Parathyroid adenoma (tissue), 2 donors: ENCODE measurements at regions not wholly inside any gene's neighbourhood (a gene's known extent, or its start where the extent isn't known, plus 50 kb on each side); places are given as distances from the start of the nearest gene placed in this dataset.

Experiments
- H2AFZ ChIP-seq: fragments of 300-600 bp; sonication (generic); one replicate; pipeline ENCODE4 v1.7.0; 2017; ENCODE audit warnings: antibody characterized with exemption, mild to moderate bottlenecking
- H3K27ac ChIP-seq: fragments of 300-600 bp; sonication (generic); one replicate; pipeline ENCODE4 v1.7.0; 2017
- H3K27me3 ChIP-seq: fragments of 300-600 bp; sonication (generic); one replicate; pipeline ENCODE4 v1.7.0; 2017; ENCODE audit warnings: low read length; ENCODE audit not compliant: control insufficient read depth, insufficient read depth
- H3K36me3 ChIP-seq: fragments of 300-600 bp; sonication (generic); one replicate; pipeline ENCODE4 v1.7.0; 2017; ENCODE audit warnings: low read length; ENCODE audit not compliant: control insufficient read depth, insufficient read depth
- H3K4me1 ChIP-seq: fragments of 300-600 bp; sonication (generic); one replicate; pipeline ENCODE4 v1.7.0; 2017; ENCODE audit warnings: control low read depth
- H3K4me2 ChIP-seq: fragments of 300-600 bp; sonication (generic); one replicate; pipeline ENCODE4 v1.7.0; 2017; ENCODE audit warnings: low read length
- H3K4me3 ChIP-seq: fragments of 300-600 bp; sonication (generic); one replicate; pipeline ENCODE4 v1.7.0; 2017; ENCODE audit warnings: low read depth, low read length
- H3K79me2 ChIP-seq: fragments of 300-600 bp; sonication (generic); one replicate; pipeline ENCODE4 v1.7.0; 2017; ENCODE audit warnings: control low read depth
- H3K9ac ChIP-seq: fragments of 300-600 bp; sonication (generic); one replicate; pipeline ENCODE4 v1.7.0; 2017; ENCODE audit warnings: mild to moderate bottlenecking
- H3K9me3 ChIP-seq: fragments of 300-600 bp; sonication (generic); one replicate; pipeline ENCODE4 v1.7.0; 2017; ENCODE audit warnings: low read length; ENCODE audit not compliant: control insufficient read depth
- TF ChIP-seq, protein P1 (sequence below): fragments of 300-600 bp; sonication (generic); IDR thresholded peaks from one replicate; pipeline ENCODE4 v1.7.0; 2017; ENCODE audit warnings: antibody characterized with exemption, mild to moderate bottlenecking
- donor health status: primary hyperparathyroidism.

DNA sequence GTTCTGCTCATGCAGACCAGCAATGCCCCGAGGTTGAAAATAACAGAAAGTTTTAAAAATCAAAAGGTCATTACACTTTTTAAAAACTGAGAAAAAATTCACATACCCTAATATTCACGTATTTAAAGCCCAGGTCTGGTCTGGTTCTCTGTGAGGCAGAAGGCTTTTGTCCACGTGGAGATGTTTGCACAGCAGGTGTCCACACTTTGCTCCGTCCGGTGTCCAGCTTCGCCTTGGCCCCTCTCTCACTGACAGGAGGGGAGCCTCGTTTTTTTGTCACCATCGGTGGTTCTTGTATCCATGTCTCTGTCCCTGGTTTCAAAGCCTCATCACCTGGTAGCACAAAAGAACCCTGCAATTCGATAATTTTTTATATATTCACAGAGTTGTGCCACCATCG, 434.6 kb upstream of the FRG1 start:
- Histone ChIP-seq H3K9ac (no peak overlapping the region), H3K4me3 (no peak overlapping the region), H3K4me1 (no peaks in the 10 kb centered on the region), H3K27me3 (no peaks in the 10 kb centered on the region), H3K27ac (no peak overlapping the region), H3K4me2 (no peak overlapping the region), H3K79me2 (no peaks in the 10 kb centered on the region), H3K36me3 (no peaks in the 10 kb centered on the region), H3K9me3 (no peaks in the 10 kb centered on the region), H2AFZ (no peak overlapping the region)
- TF ChIP-seq, protein P1, sequence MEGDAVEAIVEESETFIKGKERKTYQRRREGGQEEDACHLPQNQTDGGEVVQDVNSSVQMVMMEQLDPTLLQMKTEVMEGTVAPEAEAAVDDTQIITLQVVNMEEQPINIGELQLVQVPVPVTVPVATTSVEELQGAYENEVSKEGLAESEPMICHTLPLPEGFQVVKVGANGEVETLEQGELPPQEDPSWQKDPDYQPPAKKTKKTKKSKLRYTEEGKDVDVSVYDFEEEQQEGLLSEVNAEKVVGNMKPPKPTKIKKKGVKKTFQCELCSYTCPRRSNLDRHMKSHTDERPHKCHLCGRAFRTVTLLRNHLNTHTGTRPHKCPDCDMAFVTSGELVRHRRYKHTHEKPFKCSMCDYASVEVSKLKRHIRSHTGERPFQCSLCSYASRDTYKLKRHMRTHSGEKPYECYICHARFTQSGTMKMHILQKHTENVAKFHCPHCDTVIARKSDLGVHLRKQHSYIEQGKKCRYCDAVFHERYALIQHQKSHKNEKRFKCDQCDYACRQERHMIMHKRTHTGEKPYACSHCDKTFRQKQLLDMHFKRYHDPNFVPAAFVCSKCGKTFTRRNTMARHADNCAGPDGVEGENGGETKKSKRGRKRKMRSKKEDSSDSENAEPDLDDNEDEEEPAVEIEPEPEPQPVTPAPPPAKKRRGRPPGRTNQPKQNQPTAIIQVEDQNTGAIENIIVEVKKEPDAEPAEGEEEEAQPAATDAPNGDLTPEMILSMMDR = no peak

DNA sequence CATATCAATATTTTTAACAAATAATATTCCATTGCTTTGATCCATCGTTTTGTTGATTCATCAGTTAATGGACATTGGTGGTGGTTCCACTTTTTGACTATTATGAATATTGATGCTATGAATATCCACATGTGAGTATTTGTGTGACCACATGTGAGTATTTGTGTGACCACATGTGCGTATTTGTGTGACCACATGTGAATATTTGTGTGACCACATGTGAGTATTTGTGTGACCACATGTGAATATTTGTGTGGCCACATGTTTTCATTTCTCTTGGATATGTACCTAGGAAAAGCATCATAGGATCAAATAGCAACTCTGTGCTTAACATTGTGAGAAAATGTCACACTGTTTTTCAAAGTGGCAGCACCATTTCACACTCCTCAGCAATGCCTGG, 433.6 kb upstream of the FRG1 start:
- Histone ChIP-seq H3K27ac (no peak overlapping the region), H3K79me2 (no peaks in the 10 kb centered on the region), H3K4me1 (no peaks in the 10 kb centered on the region), H3K4me2 (no peak overlapping the region), H3K4me3 (no peak overlapping the region), H3K36me3 (no peaks in the 10 kb centered on the region), H2AFZ (no peak overlapping the region), H3K9me3 (no peaks in the 10 kb centered on the region), H3K9ac (no peak overlapping the region), H3K27me3 (no peaks in the 10 kb centered on the region)
- TF ChIP-seq, protein P1 = no peak

DNA sequence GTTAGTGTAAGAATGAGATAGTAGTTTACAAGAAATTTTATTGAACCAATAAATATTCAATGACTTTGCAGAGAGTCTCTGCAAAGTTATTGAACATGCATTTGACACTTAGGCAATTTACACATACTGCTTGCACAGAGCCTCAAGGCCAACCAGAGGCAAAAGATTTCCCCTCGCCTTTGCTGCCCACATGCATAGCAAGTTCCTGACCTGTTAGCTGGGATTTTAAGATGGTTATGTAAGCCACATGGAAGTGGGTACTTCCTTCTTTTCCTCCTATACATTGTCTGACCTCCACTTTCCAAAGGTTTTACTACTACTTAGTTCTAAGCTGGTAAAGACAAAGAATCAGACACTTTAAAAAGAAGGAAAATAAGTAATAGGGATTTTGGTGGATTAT, 430.1 kb upstream of the FRG1 start:
- H3K9ac ChIP-seq = no peak overlapping the region
- H3K4me1 ChIP-seq = peaks cover 3% of the 10 kb centered on the region
- no peak overlapping the region for H3K4me2 ChIP-seq
- H3K4me3 ChIP-seq = no peak overlapping the region
- H2AFZ ChIP-seq = no peak overlapping the region
- no peaks in the 10 kb centered on the region for H3K9me3 ChIP-seq
- H3K36me3 ChIP-seq = no peaks in the 10 kb centered on the region
- no peaks in the 10 kb centered on the region for H3K79me2 ChIP-seq
- H3K27me3 ChIP-seq = no peaks in the 10 kb centered on the region
- TF ChIP-seq, protein P1 = no peak
- H3K27ac ChIP-seq = no peak overlapping the region

DNA sequence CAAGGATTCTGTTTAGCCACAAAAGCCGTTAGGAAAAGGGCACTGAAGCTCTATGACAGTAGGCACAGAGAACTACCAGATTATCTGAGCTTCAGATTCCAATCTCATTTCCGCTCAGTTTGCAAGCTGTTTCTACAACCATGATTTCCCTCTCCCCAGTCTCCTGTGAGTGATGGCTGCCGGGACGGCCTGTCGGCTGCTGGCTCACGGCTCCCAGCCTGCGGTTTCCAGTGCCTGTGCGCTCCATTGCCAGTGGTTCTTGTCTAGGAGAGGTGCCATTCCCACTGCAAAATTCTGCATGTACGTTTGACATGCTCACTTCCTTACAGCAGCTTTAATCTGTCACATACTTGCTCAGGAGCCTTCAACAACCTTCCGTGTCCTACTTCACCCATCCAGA, 429.1 kb upstream of the FRG1 start:
- Histone ChIP-seq H3K27me3 (no peaks in the 10 kb centered on the region), H3K4me3 (no peak overlapping the region), H3K27ac (no peak overlapping the region), H3K36me3 (no peaks in the 10 kb centered on the region), H3K4me2 (no peak overlapping the region), H3K9ac (no peak overlapping the region), H3K79me2 (no peaks in the 10 kb centered on the region), H3K4me1 (peaks cover 3% of the 10 kb centered on the region), H3K9me3 (no peaks in the 10 kb centered on the region), H2AFZ (no peak overlapping the region)
- TF ChIP-seq, protein P1 = no peak

DNA sequence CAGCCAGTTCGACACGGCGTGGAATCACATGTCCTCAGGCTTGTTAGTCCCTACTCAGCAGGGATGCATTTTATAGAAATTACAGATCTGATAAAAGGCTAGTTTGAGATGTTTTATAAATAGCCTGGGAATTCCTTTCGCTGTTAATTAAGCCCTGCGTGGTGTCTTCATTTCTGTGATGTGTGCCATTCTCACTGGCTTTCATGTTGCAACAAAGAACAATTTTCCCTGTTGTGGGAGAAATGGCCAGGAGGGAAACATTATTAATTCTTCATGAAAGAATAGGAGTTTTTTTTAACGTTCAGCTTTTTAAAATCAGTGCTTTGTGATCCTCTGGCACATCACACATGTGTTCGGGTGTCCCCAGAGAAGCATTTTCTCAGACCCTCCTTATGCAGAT, 427.3 kb upstream of the FRG1 start:
- Histone ChIP-seq H3K36me3 (no peaks in the 10 kb centered on the region), H2AFZ (no peak overlapping the region)

More for the DNA sequence above, 427.3 kb upstream of the FRG1 start:
- Histone ChIP-seq H3K4me1 (peaks cover 3% of the 10 kb centered on the region), H3K27ac (no peak overlapping the region), H3K9me3 (no peaks in the 10 kb centered on the region), H3K4me3 (no peak overlapping the region), H3K27me3 (no peaks in the 10 kb centered on the region), H3K79me2 (no peaks in the 10 kb centered on the region), H3K9ac (no peak overlapping the region), H3K4me2 (no peak overlapping the region)
- TF ChIP-seq, protein P1 = no peak
